OCI-LY3 (cell line): ENCODE measurements at regions not wholly inside any gene's neighbourhood (a gene's known extent, or its start where the extent isn't known, plus 50 kb on each side); places are given as distances from the start of the nearest gene placed in this dataset.

Experiments
- EZH2phosphoT487 ChIP-seq: fragments of 200-600 bp; shearing (Covaris generic); IDR thresholded peaks from 2 replicates; pipeline ENCODE4 v1.6.1; 2018; ENCODE audit warnings: antibody characterized with exemption, mixed run types, low read depth
- TF ChIP-seq, protein P1 (sequence below): fragments of 200-600, 300-600 bp; sonication (generic); IDR thresholded peaks from 2 replicates; pipeline ENCODE4 v1.5.1; 2014; ENCODE audit warnings: antibody characterized with exemption, low read length, low read depth

GRCh38 chr13:83201506-83201905, 680.8 kb downstream of the SLITRK1 start:
- TF ChIP-seq, protein P1, sequence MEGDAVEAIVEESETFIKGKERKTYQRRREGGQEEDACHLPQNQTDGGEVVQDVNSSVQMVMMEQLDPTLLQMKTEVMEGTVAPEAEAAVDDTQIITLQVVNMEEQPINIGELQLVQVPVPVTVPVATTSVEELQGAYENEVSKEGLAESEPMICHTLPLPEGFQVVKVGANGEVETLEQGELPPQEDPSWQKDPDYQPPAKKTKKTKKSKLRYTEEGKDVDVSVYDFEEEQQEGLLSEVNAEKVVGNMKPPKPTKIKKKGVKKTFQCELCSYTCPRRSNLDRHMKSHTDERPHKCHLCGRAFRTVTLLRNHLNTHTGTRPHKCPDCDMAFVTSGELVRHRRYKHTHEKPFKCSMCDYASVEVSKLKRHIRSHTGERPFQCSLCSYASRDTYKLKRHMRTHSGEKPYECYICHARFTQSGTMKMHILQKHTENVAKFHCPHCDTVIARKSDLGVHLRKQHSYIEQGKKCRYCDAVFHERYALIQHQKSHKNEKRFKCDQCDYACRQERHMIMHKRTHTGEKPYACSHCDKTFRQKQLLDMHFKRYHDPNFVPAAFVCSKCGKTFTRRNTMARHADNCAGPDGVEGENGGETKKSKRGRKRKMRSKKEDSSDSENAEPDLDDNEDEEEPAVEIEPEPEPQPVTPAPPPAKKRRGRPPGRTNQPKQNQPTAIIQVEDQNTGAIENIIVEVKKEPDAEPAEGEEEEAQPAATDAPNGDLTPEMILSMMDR, result no peak
- no peak for TF ChIP-seq EZH2phosphoT487
